OCI-LY1 (cell line): ENCODE measurements at regions not wholly inside any gene's neighbourhood (a gene's known extent, or its start where the extent isn't known, plus 50 kb on each side); places are given as distances from the start of the nearest gene placed in this dataset.
"Not testable (repeated sequence)": the region's sequence is repeated elsewhere in the genome, so short reads cannot be mapped to it uniquely, and the experiment has no call there.

Source experiments
- H2AFZ ChIP-seq: fragments of 200-600 bp; sonication (generic), shearing (Covaris generic); 2 replicates; pipeline ENCODE4 v1.6.0; 2014; ENCODE audit warnings: antibody characterized with exemption, mild to moderate bottlenecking, low read length
- H3F3A ChIP-seq: fragments of 200-600 bp; sonication (generic), shearing (Covaris generic); 2 replicates; pipeline ENCODE4 v1.6.0; 2014; ENCODE audit warnings: mild to moderate bottlenecking, antibody characterized with exemption, low read length, moderate library complexity; ENCODE audit not compliant: insufficient read depth
- H3K27ac ChIP-seq: fragments of 200-600 bp; sonication (generic); 2 replicates; pipeline ENCODE4 v1.5.1; 2014; ENCODE audit warnings: low read length, mixed run types, mild to moderate bottlenecking, low read depth; ENCODE audit not compliant: poor library complexity, severe bottlenecking
- H3K27me3 ChIP-seq: fragments of 200-600 bp; sonication (generic); 2 replicates; pipeline ENCODE4 v1.6.0; 2014; ENCODE audit warnings: antibody characterized with exemption, mild to moderate bottlenecking, low read length, moderate library complexity; ENCODE audit not compliant: insufficient read depth
- H3K36me3 ChIP-seq: fragments of 200-600 bp; sonication (generic); 2 replicates; pipeline ENCODE4 v1.6.1; 2014; ENCODE audit warnings: mild to moderate bottlenecking, antibody characterized with exemption, low read length, moderate library complexity, mixed read lengths; ENCODE audit not compliant: insufficient read depth
- H3K4me1 ChIP-seq: fragments of 200-600 bp; sonication (generic); 2 replicates; pipeline ENCODE4 v1.5.1; 2014; ENCODE audit warnings: mild to moderate bottlenecking, low read length, moderate library complexity; ENCODE audit not compliant: insufficient read depth, severe bottlenecking
- H3K4me2 ChIP-seq: fragments of 200-600 bp; sonication (generic), shearing (Covaris generic); 2 replicates; pipeline ENCODE4 v1.6.1; 2014; ENCODE audit warnings: low read length
- H3K4me3 ChIP-seq: fragments of 200-600 bp; sonication (generic); 2 replicates; pipeline ENCODE4 v1.5.1; 2014; ENCODE audit warnings: low read length, low read depth, mild to moderate bottlenecking, mixed read lengths; ENCODE audit not compliant: poor library complexity, severe bottlenecking
- H3K79me2 ChIP-seq: fragments of 200-600 bp; shearing (Covaris generic); 2 replicates; pipeline ENCODE4 v1.6.1; 2016; ENCODE audit warnings: mixed run types, low read length, mixed read lengths; ENCODE audit not compliant: insufficient read depth
- H3K9ac ChIP-seq: fragments of 200-600 bp; sonication (generic), shearing (Covaris generic); 2 replicates; pipeline ENCODE4 v1.6.1; 2014; ENCODE audit warnings: mild to moderate bottlenecking, low read length, mixed read lengths
- H3K9me2 ChIP-seq: fragments of 200-600 bp; sonication (generic), shearing (Covaris generic); 2 replicates; pipeline ENCODE4 v1.6.1; 2014; ENCODE audit warnings: low read depth, mild to moderate bottlenecking, low read length, mixed read lengths
- H3K9me3 ChIP-seq: fragments of 200-600 bp; shearing (Covaris generic); 2 replicates; pipeline ENCODE4 v1.6.1; 2014; ENCODE audit warnings: low read length, mixed read lengths
- H4K20me1 ChIP-seq: fragments of 200-600 bp; sonication (generic), shearing (Covaris generic); 2 replicates; pipeline ENCODE4 v1.6.0; 2016; ENCODE audit warnings: mild to moderate bottlenecking, low read length; ENCODE audit not compliant: insufficient read depth
- EZH2 ChIP-seq: fragments of 200-600 bp; sonication (generic), shearing (Covaris generic); IDR thresholded peaks from 2 replicates; pipeline ENCODE4 v1.8.0; 2017; ENCODE audit warnings: borderline replicate concordance, mixed run types, mild to moderate bottlenecking, antibody characterized with exemption, low read length, moderate library complexity, mixed read lengths
- TF ChIP-seq, protein P1 (sequence below): fragments of 200-600 bp; sonication (generic), shearing (Covaris generic); IDR thresholded peaks from 2 replicates; pipeline ENCODE4 v1.5.1; 2017; ENCODE audit warnings: mild to moderate bottlenecking, antibody characterized with exemption, low read length, moderate library complexity, mixed read lengths

DNA sequence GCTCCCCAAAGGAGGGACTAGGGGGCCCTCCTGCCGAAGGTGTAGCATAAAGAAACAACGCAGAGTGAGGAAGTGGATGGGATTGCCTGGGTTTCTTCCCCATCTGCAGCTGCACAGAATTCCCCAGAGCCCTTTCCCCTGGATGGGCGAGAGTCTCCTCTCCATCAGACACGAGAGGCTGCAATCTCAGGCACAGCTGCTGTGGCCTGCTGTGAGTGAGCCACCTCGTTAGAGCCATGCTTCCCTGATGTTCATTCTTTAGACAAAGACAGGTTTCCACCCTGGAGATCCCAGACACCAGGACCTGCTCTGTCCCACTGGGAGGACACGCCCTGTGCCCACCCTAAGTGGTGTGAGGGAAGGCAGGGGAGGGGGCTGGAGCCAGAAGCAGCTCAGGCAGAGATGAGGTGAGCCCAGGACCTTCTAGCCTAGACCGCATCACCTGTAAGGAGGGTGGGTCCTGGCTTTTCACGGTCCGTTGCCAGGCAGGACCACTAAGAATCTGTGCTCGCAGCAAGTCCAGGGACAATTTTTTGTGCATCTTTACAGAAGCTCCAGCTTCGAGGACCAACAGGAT is 268.6 kb upstream of the TCERG1L start:
- H2AFZ ChIP-seq, result no peak overlapping the region
- no peaks in the 10 kb centered on the region for H3K4me1 ChIP-seq
- H3K27ac ChIP-seq, result no peak overlapping the region
- no peaks in the 10 kb centered on the region for H4K20me1 ChIP-seq
- no peaks in the 10 kb centered on the region for H3K9me2 ChIP-seq
- no peak overlapping the region for H3K9ac ChIP-seq
- H3K27me3 ChIP-seq, result no peaks in the 10 kb centered on the region; the same call in 1 of the 2 replicates
- H3K4me3 ChIP-seq, result no peak overlapping the region
- H3F3A ChIP-seq, result no peaks in the 10 kb centered on the region
- no peaks in the 10 kb centered on the region for H3K36me3 ChIP-seq
- H3K9me3 ChIP-seq, result no peaks in the 10 kb centered on the region
- H3K4me2 ChIP-seq, result no peak overlapping the region
- TF ChIP-seq, protein P1, sequence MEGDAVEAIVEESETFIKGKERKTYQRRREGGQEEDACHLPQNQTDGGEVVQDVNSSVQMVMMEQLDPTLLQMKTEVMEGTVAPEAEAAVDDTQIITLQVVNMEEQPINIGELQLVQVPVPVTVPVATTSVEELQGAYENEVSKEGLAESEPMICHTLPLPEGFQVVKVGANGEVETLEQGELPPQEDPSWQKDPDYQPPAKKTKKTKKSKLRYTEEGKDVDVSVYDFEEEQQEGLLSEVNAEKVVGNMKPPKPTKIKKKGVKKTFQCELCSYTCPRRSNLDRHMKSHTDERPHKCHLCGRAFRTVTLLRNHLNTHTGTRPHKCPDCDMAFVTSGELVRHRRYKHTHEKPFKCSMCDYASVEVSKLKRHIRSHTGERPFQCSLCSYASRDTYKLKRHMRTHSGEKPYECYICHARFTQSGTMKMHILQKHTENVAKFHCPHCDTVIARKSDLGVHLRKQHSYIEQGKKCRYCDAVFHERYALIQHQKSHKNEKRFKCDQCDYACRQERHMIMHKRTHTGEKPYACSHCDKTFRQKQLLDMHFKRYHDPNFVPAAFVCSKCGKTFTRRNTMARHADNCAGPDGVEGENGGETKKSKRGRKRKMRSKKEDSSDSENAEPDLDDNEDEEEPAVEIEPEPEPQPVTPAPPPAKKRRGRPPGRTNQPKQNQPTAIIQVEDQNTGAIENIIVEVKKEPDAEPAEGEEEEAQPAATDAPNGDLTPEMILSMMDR, result no peak
- no peak for TF ChIP-seq EZH2
- H3K79me2 ChIP-seq, result no peaks in the 10 kb centered on the region

- Histone ChIP-seq H3K4me3 (no peak overlapping the region), H4K20me1 (no peaks in the 10 kb centered on the region), H3K79me2 (no peaks in the 10 kb centered on the region), H3K9me2 (no peaks in the 10 kb centered on the region), H3K4me2 (no peak overlapping the region), H2AFZ (no peak overlapping the region), H3K36me3 (no peaks in the 10 kb centered on the region), H3K9ac (no peak overlapping the region), H3F3A (no peaks in the 10 kb centered on the region), H3K27me3 (no peaks in the 10 kb centered on the region; the same call in 1 of the 2 replicates), H3K27ac (no peak overlapping the region), H3K9me3 (no peaks in the 10 kb centered on the region), H3K4me1 (no peaks in the 10 kb centered on the region)
- TF ChIP-seq EZH2, result no peak
- TF ChIP-seq, protein P1, result no peak
These were observed 269.2 kb upstream of the TCERG1L start for GRCh38 chr10:131580674-131581073.

DNA sequence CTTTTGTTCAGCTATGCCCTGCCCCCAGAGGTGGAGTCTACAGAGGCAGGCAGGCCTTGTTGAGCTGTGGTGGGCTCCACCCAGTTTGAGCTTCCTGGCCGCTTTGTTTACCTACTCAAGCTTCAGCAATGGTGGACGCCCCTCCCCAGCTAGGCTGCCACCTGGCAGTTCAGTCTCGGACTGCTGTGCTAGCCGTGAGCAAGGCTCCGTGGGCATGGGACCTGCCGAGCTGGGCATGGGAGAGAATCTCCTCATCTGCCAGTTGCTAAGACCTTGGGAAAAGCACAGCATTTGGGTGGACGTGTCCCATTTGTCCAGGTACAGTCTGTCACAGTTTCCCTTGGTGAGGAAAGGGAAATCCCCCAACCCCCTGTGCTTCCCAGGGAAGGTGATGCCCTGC is 270.0 kb upstream of the TCERG1L start:
- not testable (repeated sequence) for H3K4me1 ChIP-seq, H4K20me1 ChIP-seq, H3K9me3 ChIP-seq, H2AFZ ChIP-seq, H3K4me3 ChIP-seq, H3F3A ChIP-seq, H3K27me3 ChIP-seq, H3K9me2 ChIP-seq, H3K27ac ChIP-seq, H3K4me2 ChIP-seq, H3K9ac ChIP-seq, H3K36me3 ChIP-seq, H3K79me2 ChIP-seq

DNA sequence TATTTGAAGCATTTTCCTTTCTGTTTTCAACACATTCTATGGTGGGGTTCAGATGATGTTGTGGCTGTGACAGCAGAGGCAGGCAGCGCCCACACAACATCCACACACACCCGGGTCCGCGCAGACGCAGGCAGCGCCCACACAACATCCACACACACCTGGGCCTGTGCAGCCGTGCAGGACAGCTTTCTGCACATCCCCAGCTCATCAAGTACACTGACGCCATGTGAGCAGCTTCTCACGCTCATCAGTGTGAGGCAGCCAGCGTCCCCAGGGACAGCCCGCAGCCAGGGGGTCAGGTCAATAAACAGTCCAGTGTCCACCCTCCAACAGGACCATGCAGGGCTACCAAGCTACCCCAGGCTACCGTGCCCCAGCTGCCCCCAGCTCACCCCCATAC is 272.8 kb upstream of the TCERG1L start:
- Histone ChIP-seq H3K9me3 (no peaks in the 10 kb centered on the region), H4K20me1 (no peaks in the 10 kb centered on the region), H2AFZ (no peak overlapping the region), H3K4me1 (no peaks in the 10 kb centered on the region), H3K4me3 (no peak overlapping the region), H3K9me2 (no peaks in the 10 kb centered on the region), H3K79me2 (no peaks in the 10 kb centered on the region), H3K27me3 (no peaks in the 10 kb centered on the region; the same call in 1 of the 2 replicates), H3F3A (no peaks in the 10 kb centered on the region), H3K36me3 (no peaks in the 10 kb centered on the region), H3K4me2 (no peak overlapping the region), H3K27ac (no peak overlapping the region), H3K9ac (no peak overlapping the region)
- TF ChIP-seq, protein P1, result no peak
- TF ChIP-seq EZH2, result no peak
